ENCODE measurements at regions not wholly inside any gene's neighbourhood (a gene's known extent, or its start where the extent isn't known, plus 50 kb on each side); places are given as distances from the start of the nearest gene placed in this dataset.

- intact Hi-C loops (cut with DNase I) = no loop called here
- no peak overlapping the region for H3K27ac ChIP-seq
- H3K4me1 ChIP-seq (replicated peaks) = no peaks in the 10 kb centered on the region
- H3K36me3 ChIP-seq = no peaks in the 10 kb centered on the region
- 79% methylated on average over 2 of the region's 2 CpGs for WGBS
- H3K9me3 ChIP-seq = no peaks in the 10 kb centered on the region
- no peak overlapping the region for H3K4me3 ChIP-seq
- TF ChIP-seq POLR2A (IDR thresholded peaks at IDR 0.05) = no peak
- no peak for DNase-seq (ENCODE audit: low spot score)
- H3K27me3 ChIP-seq (replicated peaks; ENCODE audit: insufficient read depth) = no peaks in the 10 kb centered on the region
These were observed 1485.3 kb downstream of the PCDH9 start for GRCh38 chr13:65744836-65745235.

GRCh38 chr13:65733110-65733509 is 1497.0 kb downstream of the PCDH9 start:
- H3K9me3 ChIP-seq = no peaks in the 10 kb centered on the region
- no peak overlapping the region for H3K27ac ChIP-seq
- H3K36me3 ChIP-seq = no peaks in the 10 kb centered on the region
- H3K4me3 ChIP-seq = no peak overlapping the region
- TF ChIP-seq POLR2A (IDR thresholded peaks at IDR 0.05) = no peak
- no peak for TF ChIP-seq POLR2AphosphoS5 (IDR thresholded peaks at IDR 0.05)
- no peak for TF ChIP-seq CTCF (IDR thresholded peaks at IDR 0.05)
- DNase-seq (ENCODE audit: low spot score) = no peak
- intact Hi-C loops (cut with DNase I) = no loop called here
- H3K4me1 ChIP-seq (replicated peaks) = no peaks in the 10 kb centered on the region
- no peaks in the 10 kb centered on the region for H3K27me3 ChIP-seq (replicated peaks; ENCODE audit: insufficient read depth)
- 90% methylated on average over 1 of the region's 1 CpG for WGBS

GRCh38 chr13:65727070-65727469 is 1503.1 kb downstream of the PCDH9 start:
- Histone ChIP-seq H3K9me3 (no peaks in the 10 kb centered on the region), H3K27me3 (replicated peaks; ENCODE audit: insufficient read depth) (no peaks in the 10 kb centered on the region), H3K36me3 (no peaks in the 10 kb centered on the region), H3K27ac (no peak overlapping the region), H3K4me3 (no peak overlapping the region), H3K4me1 (replicated peaks) (no peaks in the 10 kb centered on the region)
- no peak for DNase-seq (ENCODE audit: low spot score)
- WGBS = 80% methylated on average over 4 of the region's 4 CpGs
- TF ChIP-seq CTCF (IDR thresholded peaks at IDR 0.05) = no peak
- no peak for TF ChIP-seq POLR2A (IDR thresholded peaks at IDR 0.05)
- TF ChIP-seq POLR2AphosphoS5 (IDR thresholded peaks at IDR 0.05) = no peak
- intact Hi-C loops (cut with DNase I) = no loop called here

GRCh38 chr13:65725006-65725405 is 1505.1 kb downstream of the PCDH9 start:
- WGBS = 86% methylated on average over 3 of the region's 3 CpGs
- TF ChIP-seq POLR2AphosphoS5 (IDR thresholded peaks at IDR 0.05) (no peak), POLR2A (IDR thresholded peaks at IDR 0.05) (no peak), CTCF (IDR thresholded peaks at IDR 0.05) (no peak)
- intact Hi-C loops (cut with DNase I) = no loop called here

GRCh38 chr13:65724226-65724625 is 1505.9 kb downstream of the PCDH9 start:
- Histone ChIP-seq H3K27ac (no peak overlapping the region), H3K4me1 (replicated peaks) (no peaks in the 10 kb centered on the region), H3K9me3 (no peaks in the 10 kb centered on the region), H3K36me3 (no peaks in the 10 kb centered on the region), H3K27me3 (replicated peaks; ENCODE audit: insufficient read depth) (no peaks in the 10 kb centered on the region), H3K4me3 (no peak overlapping the region)
- intact Hi-C loops (cut with DNase I) = no loop called here
- DNase-seq (ENCODE audit: low spot score) = no peak
- TF ChIP-seq CTCF (IDR thresholded peaks at IDR 0.05) (no peak), POLR2A (IDR thresholded peaks at IDR 0.05) (no peak), POLR2AphosphoS5 (IDR thresholded peaks at IDR 0.05) (no peak)
- WGBS = 81% methylated on average over 4 of the region's 4 CpGs

More at GRCh38 chr13:65725006-65725405, 1505.1 kb downstream of the PCDH9 start:
- H3K27me3 ChIP-seq (replicated peaks; ENCODE audit: insufficient read depth) = no peaks in the 10 kb centered on the region
- no peak for DNase-seq (ENCODE audit: low spot score)
- no peaks in the 10 kb centered on the region for H3K9me3 ChIP-seq
- H3K4me1 ChIP-seq (replicated peaks) = no peaks in the 10 kb centered on the region
- H3K36me3 ChIP-seq = no peaks in the 10 kb centered on the region
- no peak overlapping the region for H3K4me3 ChIP-seq
- H3K27ac ChIP-seq = no peak overlapping the region

All from prostate gland (tissue), 2 donors.